Testis (tissue), 2 donors: ENCODE measurements at regions not wholly inside any gene's neighbourhood (a gene's known extent, or its start where the extent isn't known, plus 50 kb on each side); places are given as distances from the start of the nearest gene placed in this dataset.
"Not testable (repeated sequence)": the region's sequence is repeated elsewhere in the genome, so short reads cannot be mapped to it uniquely, and the experiment has no call there.

Source experiments
- DNase-seq: peaks from one replicate; pipeline ENCODE4 v3.0.0-alpha.2; 2019
- H3K27ac ChIP-seq, 2 donors: fragments of 200-600 bp; sonication (generic); one replicate each; pipeline ENCODE4 v1.5.1; 2019
- H3K27me3 ChIP-seq: fragments of 200-600 bp; sonication (generic); one replicate; pipeline ENCODE4 v1.5.1; 2019
- H3K36me3 ChIP-seq: fragments of 200-600 bp; sonication (generic); one replicate; pipeline ENCODE4 v1.5.1; 2017; ENCODE audit warnings: low read depth; ENCODE audit errors: missing control alignments
- H3K4me1 ChIP-seq: fragments of 200-600 bp; sonication (generic); one replicate; pipeline ENCODE4 v1.5.1; 2019
- H3K4me3 ChIP-seq, 2 donors: fragments of 200-600 bp; sonication (generic); one replicate each; pipeline ENCODE4 v1.5.1; 2017 to 2019
- H3K9me3 ChIP-seq: fragments of 200-600 bp; sonication (generic); one replicate; pipeline ENCODE4 v1.5.1; 2017
- POLR2A ChIP-seq: fragments of 450-650 bp; IDR thresholded peaks from one replicate; pipeline ENCODE4 v1.6.1; 2017; ENCODE audit warnings: antibody characterized with exemption, mild to moderate bottlenecking, moderate library complexity
- WGBS, 2 donors: methylation state at CpG; one replicate each; pipeline ENCODE4 v1.1.5; 2018; 5-methylcytosine and 5-hydroxymethylcytosine counted together
- intact Hi-C: fragments of 100-400 bp; cut with DNase I; formaldehyde crosslinking; loops from one replicate; pipeline ENCODE4 v1.15.1; 2023; ENCODE audit warnings: low total_unique reads
- TF ChIP-seq, protein P1 (sequence below), 3 experiments: fragments of 450-650 bp in 2 of 3; fragments of 200-600 bp in 1 of 3; sonication (generic) in 1 of 3; IDR thresholded peaks; one replicate each; pipeline ENCODE4 v1.5.1; 2016 to 2019; ENCODE audit warnings: antibody characterized with exemption in 3 of 3, mild to moderate bottlenecking in 2 of 3, moderate library complexity in 1 of 3

DNA sequence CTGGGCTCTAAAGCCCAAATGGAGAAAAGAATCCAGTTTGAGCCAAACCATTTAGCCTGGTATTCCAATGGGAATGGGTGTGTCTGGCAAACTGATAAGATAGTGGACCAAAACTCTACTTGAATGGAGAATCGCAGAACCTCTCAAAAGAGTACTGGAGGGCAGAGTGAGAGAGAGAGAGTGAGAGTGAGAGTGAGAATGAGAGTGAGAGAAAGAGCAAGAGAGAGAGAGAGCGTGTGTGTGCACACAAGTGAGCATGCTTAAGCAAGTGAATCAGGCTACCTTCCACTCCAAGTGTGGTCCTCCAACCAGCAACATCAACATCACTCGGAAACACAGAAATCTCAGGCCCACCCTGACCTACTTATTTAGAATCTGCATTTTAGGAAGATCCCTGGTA, 58.8 kb downstream of the UQCRFS1 start:
- H3K4me1 ChIP-seq: no peaks in the 10 kb centered on the region
- no peak for DNase-seq
- H3K4me3 ChIP-seq: no peak overlapping the region
- H3K27me3 ChIP-seq: no peaks in the 10 kb centered on the region
- WGBS, 2 donors: 78 to 83% methylated on average over 3 of the region's 3 CpGs
- H3K27ac ChIP-seq: no peak overlapping the region
- TF ChIP-seq, protein P1, sequence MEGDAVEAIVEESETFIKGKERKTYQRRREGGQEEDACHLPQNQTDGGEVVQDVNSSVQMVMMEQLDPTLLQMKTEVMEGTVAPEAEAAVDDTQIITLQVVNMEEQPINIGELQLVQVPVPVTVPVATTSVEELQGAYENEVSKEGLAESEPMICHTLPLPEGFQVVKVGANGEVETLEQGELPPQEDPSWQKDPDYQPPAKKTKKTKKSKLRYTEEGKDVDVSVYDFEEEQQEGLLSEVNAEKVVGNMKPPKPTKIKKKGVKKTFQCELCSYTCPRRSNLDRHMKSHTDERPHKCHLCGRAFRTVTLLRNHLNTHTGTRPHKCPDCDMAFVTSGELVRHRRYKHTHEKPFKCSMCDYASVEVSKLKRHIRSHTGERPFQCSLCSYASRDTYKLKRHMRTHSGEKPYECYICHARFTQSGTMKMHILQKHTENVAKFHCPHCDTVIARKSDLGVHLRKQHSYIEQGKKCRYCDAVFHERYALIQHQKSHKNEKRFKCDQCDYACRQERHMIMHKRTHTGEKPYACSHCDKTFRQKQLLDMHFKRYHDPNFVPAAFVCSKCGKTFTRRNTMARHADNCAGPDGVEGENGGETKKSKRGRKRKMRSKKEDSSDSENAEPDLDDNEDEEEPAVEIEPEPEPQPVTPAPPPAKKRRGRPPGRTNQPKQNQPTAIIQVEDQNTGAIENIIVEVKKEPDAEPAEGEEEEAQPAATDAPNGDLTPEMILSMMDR (IDR thresholded peaks at IDR 0.05): no peak
- TF ChIP-seq POLR2A: no peak
- no peaks in the 10 kb centered on the region for H3K36me3 ChIP-seq
- no peaks in the 10 kb centered on the region for H3K9me3 ChIP-seq
- intact Hi-C loops: loop anchor here (10.0 kb wide), 1 partner anchor 489 kb away; no protein-coding TSS in a partner anchor

DNA sequence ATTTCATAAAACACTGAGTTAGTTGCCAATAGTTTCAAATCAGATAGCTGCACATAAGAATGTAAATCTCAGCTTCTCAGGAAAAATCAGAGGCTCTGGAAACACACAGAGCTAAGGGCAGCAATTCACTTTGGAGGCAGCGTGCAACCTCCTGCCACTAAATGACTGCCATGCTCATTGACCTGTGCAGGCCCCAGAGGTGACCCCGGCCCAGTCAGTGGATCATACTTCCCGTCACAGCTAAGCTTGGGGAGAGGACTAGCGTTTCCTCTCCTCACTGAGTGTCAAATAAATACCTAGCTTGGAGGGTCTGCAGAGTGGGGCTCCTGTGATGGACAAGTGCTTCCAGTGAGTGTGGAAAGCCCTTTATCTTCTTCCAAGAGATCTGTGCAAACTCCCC, 67.2 kb downstream of the UQCRFS1 start:
- no peaks in the 10 kb centered on the region for H3K9me3 ChIP-seq
- H3K4me1 ChIP-seq: no peaks in the 10 kb centered on the region
- H3K27me3 ChIP-seq: no peaks in the 10 kb centered on the region
- no peaks in the 10 kb centered on the region for H3K36me3 ChIP-seq
- DNase-seq: no peak
- H3K27ac ChIP-seq: no peak overlapping the region
- intact Hi-C loops: no loop called here
- WGBS, 2 donors: 52 to 67% methylated on average over 4 of the region's 4 CpGs
- H3K4me3 ChIP-seq: no peak overlapping the region
- TF ChIP-seq, protein P1 (IDR thresholded peaks at IDR 0.05): no peak
- TF ChIP-seq POLR2A: no peak

DNA sequence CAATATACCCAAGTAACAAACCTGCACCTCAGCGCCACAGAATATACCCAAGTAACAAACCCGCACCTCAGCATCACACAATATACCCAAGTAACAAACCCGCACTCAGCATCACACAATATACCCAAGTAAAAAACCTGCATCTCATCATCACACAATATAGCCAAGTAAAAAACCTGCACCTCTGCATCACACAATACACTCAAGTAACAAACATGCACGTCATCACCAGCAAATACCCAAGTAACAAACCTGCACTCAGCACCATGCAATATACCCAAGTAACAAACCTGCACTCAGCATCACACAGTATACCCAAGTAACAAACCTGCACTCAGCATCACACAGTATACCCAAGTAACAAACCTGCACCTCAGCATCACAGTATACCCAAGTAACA, 69.8 kb downstream of the UQCRFS1 start:
- no peak for DNase-seq
- Histone ChIP-seq H3K36me3 (no peaks in the 10 kb centered on the region), H3K4me1 (no peaks in the 10 kb centered on the region), H3K9me3 (no peaks in the 10 kb centered on the region), H3K4me3 (no peak overlapping the region), H3K27me3 (no peaks in the 10 kb centered on the region), H3K27ac (no peak overlapping the region)
- 91 to 93% methylated on average over 4 of the region's 4 CpGs for WGBS, 2 donors
- TF ChIP-seq, protein P1 (IDR thresholded peaks at IDR 0.05): no peak
- no peak for TF ChIP-seq POLR2A
- intact Hi-C loops: no loop called here

DNA sequence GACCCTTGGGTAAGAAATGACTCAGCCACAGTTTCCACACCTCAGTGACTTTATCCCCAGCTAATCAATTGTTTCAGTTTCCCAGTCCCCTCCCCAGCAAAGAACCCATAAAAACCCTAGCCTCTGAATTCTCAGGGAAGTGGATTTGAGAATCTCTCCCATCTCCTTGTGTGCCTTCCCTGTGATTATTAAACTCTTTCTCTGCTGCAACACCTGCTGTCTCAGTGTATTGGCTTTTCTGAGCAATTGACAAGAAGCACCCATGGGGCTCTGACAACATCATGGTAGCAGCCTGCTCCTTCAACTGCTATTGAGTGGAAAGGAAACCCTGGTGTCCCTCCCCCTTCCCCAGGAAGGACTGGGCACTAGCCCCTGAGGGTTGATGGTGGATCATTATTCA, 73.7 kb downstream of the UQCRFS1 start:
- no peaks in the 10 kb centered on the region for H3K36me3 ChIP-seq
- H3K9me3 ChIP-seq: no peaks in the 10 kb centered on the region
- no peak for DNase-seq
- H3K27ac ChIP-seq: no peak overlapping the region
- H3K27me3 ChIP-seq: no peaks in the 10 kb centered on the region
- H3K4me3 ChIP-seq: no peak overlapping the region
- intact Hi-C loops: no loop called here
- TF ChIP-seq, protein P1 (IDR thresholded peaks at IDR 0.05): no peak
- no peak for TF ChIP-seq POLR2A
- H3K4me1 ChIP-seq: no peaks in the 10 kb centered on the region

DNA sequence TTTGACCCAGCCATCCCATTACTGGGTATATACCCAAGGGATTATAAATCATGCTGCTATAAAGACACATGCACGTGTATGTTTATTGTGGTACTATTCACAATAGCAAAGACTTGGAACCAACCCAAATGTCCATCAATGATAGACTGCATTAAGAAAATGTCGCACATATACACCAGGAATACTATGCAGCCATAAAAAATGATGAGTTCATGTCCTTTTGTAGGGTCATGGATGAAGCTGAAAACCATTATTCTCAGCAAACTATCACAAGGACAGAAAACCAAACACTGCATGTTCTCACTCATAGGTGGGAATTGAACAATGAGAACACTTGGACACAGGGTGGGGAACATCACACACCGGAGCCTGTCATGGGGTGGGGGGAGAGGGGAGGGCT, 74.7 kb downstream of the UQCRFS1 start:
- H3K27me3 ChIP-seq, H3K9me3 ChIP-seq, H3K36me3 ChIP-seq, H3K27ac ChIP-seq, DNase-seq, intact Hi-C loops, H3K4me3 ChIP-seq, H3K4me1 ChIP-seq: not testable (repeated sequence)
- WGBS, 2 donors: 75 to 81% methylated on average over 3 of the region's 3 CpGs
